HCT116 (cell line): ENCODE measurements at regions not wholly inside any gene's neighbourhood (a gene's known extent, or its start where the extent isn't known, plus 50 kb on each side); places are given as distances from the start of the nearest gene placed in this dataset.

Experiments used
- ATAC-seq: fragments of 200-7000 bp; cut with Tn5 transposase; 2 replicates; pipeline ENCODE4 v1.9.1; 2020; ENCODE audit warnings: mild to moderate bottlenecking, moderate library complexity
- BruUV-seq: library from RNA; stranded (reverse); fragments of 400-500 nt; replicated peaks from 2 replicates; lab custom pipeline; 2021; lab: Mats Ljungman, UMichigan
- CTCF ChIA-PET: fragments of 300-600 bp; sonication (Branson Sonifier 250); formaldehyde crosslinking; loops from one replicate; lab custom pipeline; 2021; ENCODE audit warnings: antibody characterized with exemption; lab: Charles Lee
- POLR2A ChIA-PET: fragments of 300-600, 350-600 bp; sonication (Branson Sonifier 250); formaldehyde crosslinking; loops from one replicate; lab custom pipeline; 2021; ENCODE audit warnings: antibody characterized with exemption; lab: Charles Lee
- RAD21 ChIA-PET, 2 experiments: fragments of 300-600 bp; sonication (Branson Sonifier 250); formaldehyde crosslinking; loops; one replicate each; lab custom pipeline; 2023; ENCODE audit warnings: low total read pairs in 2 of 2; ENCODE audit not compliant: uncharacterized antibody in 2 of 2, unreplicated experiment in 2 of 2, low non-redundant PET in 1 of 2; lab: Charles Lee
- DNase-seq: peaks from one replicate; pipeline ENCODE4 v3.0.0-alpha.2; 2010; ENCODE audit warnings: low read depth, low spot score
- H2AFZ ChIP-seq: fragments of 200-600 bp; shearing (Covaris generic), sonication (generic); 2 replicates; pipeline ENCODE4 v1.6.1; 2017; ENCODE audit warnings: low read depth, mixed run types, mixed read lengths, antibody characterized with exemption, low read length; ENCODE audit not compliant: poor library complexity, severe bottlenecking
- H3K27ac ChIP-seq: 2 replicates; pipeline ENCODE4 v1.5.1; 2012; ENCODE audit warnings: low read depth, low read length
- H3K27me3 ChIP-seq: fragments of 200-600 bp; sonication (generic); 2 replicates; pipeline ENCODE4 v1.6.1; 2016; ENCODE audit warnings: mixed run types, low read length, mixed read lengths; ENCODE audit not compliant: insufficient read depth
- H3K36me3 ChIP-seq, 2 experiments: fragments of 200-500 bp in 1 of 2; fragments of 200-600 bp in 1 of 2; sonication (Bioruptor generic) in 1 of 2; sonication (generic) in 1 of 2; 2 replicates each; pipeline versions ENCODE4 v1.5.1 to v1.6.1; 2014 to 2016; ENCODE audit warnings: low read length in 2 of 2, inconsistent platforms in 1 of 2, mixed read lengths in 1 of 2, mixed run types in 1 of 2; ENCODE audit not compliant: insufficient read depth in 2 of 2, control insufficient read depth in 1 of 2
- H3K4me1 ChIP-seq, 2 experiments: fragments of 200-600 bp in 1 of 2; sonication (generic) in 1 of 2; 2 replicates each; pipeline versions ENCODE4 v1.5.1 to v1.6.1; 2012 to 2017; ENCODE audit warnings: low read length in 2 of 2, inconsistent platforms in 1 of 2, mild to moderate bottlenecking in 1 of 2, mixed read lengths in 1 of 2, mixed run types in 1 of 2, moderate library complexity in 1 of 2; ENCODE audit not compliant: insufficient read depth in 2 of 2, control insufficient read depth in 1 of 2
- H3K4me2 ChIP-seq: fragments of 200-600 bp; sonication (generic); 2 replicates; pipeline ENCODE4 v1.6.1; 2017; ENCODE audit warnings: mixed run types, low read length, mixed read lengths
- H3K4me3 ChIP-seq, 2 experiments: fragments of 200-600 bp in 1 of 2; sonication (generic) in 1 of 2; replicated peaks in 1 of 2; 2 replicates each; pipeline ENCODE4 v1.5.1; 2011 to 2016; ENCODE audit warnings: low read length in 2 of 2, control low read depth in 1 of 2, low read depth in 1 of 2, mild to moderate bottlenecking in 1 of 2, mixed read lengths in 1 of 2, mixed run types in 1 of 2
- H3K79me2 ChIP-seq: fragments of 200-600 bp; sonication (generic); 2 replicates; pipeline ENCODE4 v1.6.1; 2017; ENCODE audit warnings: mild to moderate bottlenecking, mixed run types, low read length, moderate library complexity, mixed read lengths; ENCODE audit not compliant: insufficient read depth
- H3K9ac ChIP-seq: fragments of 200-600 bp; sonication (generic); 2 replicates; pipeline ENCODE4 v1.6.1; 2016; ENCODE audit warnings: low read length, mixed read lengths
- H3K9me2 ChIP-seq: fragments of 200-600 bp; sonication (generic), shearing (Covaris generic); 2 replicates; pipeline ENCODE4 v1.6.1; 2017; ENCODE audit warnings: mixed run types, mild to moderate bottlenecking, moderate library complexity; ENCODE audit not compliant: insufficient read depth
- H3K9me3 ChIP-seq, 2 experiments: fragments of 200-500 bp in 1 of 2; fragments of 200-600 bp in 1 of 2; sonication (Bioruptor generic) in 1 of 2; sonication (generic) in 1 of 2; 2 replicates each; pipeline ENCODE4 v1.6.1; 2014 to 2017; ENCODE audit warnings: low read length in 2 of 2, mixed read lengths in 2 of 2, inconsistent platforms in 1 of 2, low read depth in 1 of 2, mild to moderate bottlenecking in 1 of 2, mixed run types in 1 of 2, moderate library complexity in 1 of 2; ENCODE audit not compliant: control insufficient read depth in 1 of 2, insufficient read depth in 1 of 2
- H4K20me1 ChIP-seq: fragments of 200-600 bp; sonication (generic), shearing (Covaris generic); 2 replicates; pipeline ENCODE4 v1.6.1; 2017; ENCODE audit warnings: mixed run types, mild to moderate bottlenecking, moderate library complexity; ENCODE audit not compliant: insufficient read depth
- CTCF ChIP-seq, 3 experiments: fragments of 200-600 bp in 1 of 3; sonication (generic) in 1 of 3; IDR thresholded peaks in 2 of 3; conservative IDR thresholded peaks in 1 of 3; 2 replicates each; pipeline ENCODE4 v1.5.1; 2012 to 2017; ENCODE audit warnings: low read depth in 2 of 3, low read length in 2 of 3, antibody characterized with exemption in 1 of 3, borderline replicate concordance in 1 of 3, control low read depth in 1 of 3, mild to moderate bottlenecking in 1 of 3, mixed read lengths in 1 of 3, mixed run types in 1 of 3, moderate library complexity in 1 of 3; ENCODE audit not compliant: insufficient read depth in 1 of 3
- EGR1 ChIP-seq: IDR thresholded peaks from 2 replicates; pipeline ENCODE4 v1.6.1; 2012; ENCODE audit warnings: low read depth
- FOSL1 ChIP-seq: IDR thresholded peaks from 2 replicates; pipeline ENCODE4 v1.6.1; 2012; ENCODE audit warnings: low read depth
- POLR2A ChIP-seq: IDR thresholded peaks from 2 replicates; pipeline ENCODE4 v1.7.0; 2011; ENCODE audit warnings: borderline replicate concordance; ENCODE audit not compliant: insufficient read depth, insufficient read length; ENCODE audit errors: extremely low read depth
- POLR2AphosphoS5 ChIP-seq: IDR thresholded peaks from 2 replicates; pipeline ENCODE4 v1.6.1; 2011; ENCODE audit warnings: mild to moderate bottlenecking, low read depth, low read length, moderate library complexity
- RAD21 ChIP-seq: IDR thresholded peaks from 2 replicates; pipeline ENCODE4 v1.6.1; 2012; ENCODE audit warnings: low read depth, mild to moderate bottlenecking
- REST ChIP-seq: IDR thresholded peaks from 2 replicates; pipeline ENCODE4 v1.6.1; 2012; ENCODE audit warnings: low read depth
- SP1 ChIP-seq: IDR thresholded peaks from 2 replicates; pipeline ENCODE4 v1.6.1; 2012; ENCODE audit warnings: low read depth
- YY1 ChIP-seq: IDR thresholded peaks from 2 replicates; pipeline ENCODE4 v1.6.1; 2011; ENCODE audit warnings: low read length, low read depth, moderate library complexity, mild to moderate bottlenecking; ENCODE audit not compliant: insufficient replicate concordance; ENCODE audit errors: extremely low read depth
- intact Hi-C: fragments of 100-400 bp; cut with micrococcal nuclease; formaldehyde crosslinking; loops from 2 replicates; pipeline ENCODE4 v1.10.0; 2022

GRCh38 chr2:16614314-16614860 is 51.2 kb downstream of the CYRIA start (continued):
- TF ChIP-seq YY1 (no peak), SP1 (no peak), POLR2AphosphoS5 (no peak), FOSL1 (no peak), POLR2A (no peak), REST (no peak)

- no peak overlapping the region for H3K4me2 ChIP-seq
- no peak for DNase-seq
- CTCF ChIA-PET: interaction anchor here (0.7 to 5.2 kb wide), 11 partner anchors 9 to 1058 kb away, joined by 3 to 85 read pairs (median 3); no protein-coding TSS in a partner anchor
- H3K9me2 ChIP-seq: no peaks in the 10 kb centered on the region
- no TSS peak for BruUV-seq
- ATAC-seq: no peak
- no peak overlapping the region for H3K9ac ChIP-seq
- H3K9me3 ChIP-seq: no peaks in the 10 kb centered on the region
- RAD21 ChIA-PET: interaction anchor here (1.0 to 1.9 kb wide), 2 partner anchors 143 kb away, joined by 5 to 12 read pairs; no protein-coding TSS in a partner anchor
- TF ChIP-seq RAD21 (peak; percentile 76), EGR1 (no peak), CTCF (IDR thresholded peaks at IDR 0.05 in 2 of 3, conservative IDR thresholded peaks at IDR 0.05 in 1 of 3; ENCODE audit: borderline replicate concordance in 1 of 3, insufficient read depth in 1 of 3, low read depth in 2 of 3, low read length in 2 of 3) (peak; percentile 27 to 60 (median 56); a peak in 5 of 6 replicates)
- TF ChIP-seq, all 23 proteins: peak for 2
- no peak overlapping the region for H3K4me3 ChIP-seq
- no peaks in the 10 kb centered on the region for H3K79me2 ChIP-seq
- H3K36me3 ChIP-seq: no peaks in the 10 kb centered on the region
- H4K20me1 ChIP-seq: no peaks in the 10 kb centered on the region
- intact Hi-C loops: loop anchor here (1.0 to 2.0 kb wide), 2 partner anchors 144 to 287 kb away; no protein-coding TSS in a partner anchor
- POLR2A ChIA-PET: interaction anchor here (0.8 kb wide), 1 partner anchor 143 kb away, joined by 3 read pairs; no protein-coding TSS in a partner anchor
- H3K4me1 ChIP-seq: peaks cover 0 to 5% of the 10 kb centered on the region in 2 experiments; a peak in 2 of 4 replicates
- no peak overlapping the region for H2AFZ ChIP-seq
- no peak overlapping the region for H3K27ac ChIP-seq
- H3K27me3 ChIP-seq: peaks cover 20% of the 10 kb centered on the region
Observed at GRCh38 chr2:16613539-16614011, 52.1 kb downstream of the CYRIA start.
